NB4 (cell line): ENCODE measurements at regions not wholly inside any gene's neighbourhood (a gene's known extent, or its start where the extent isn't known, plus 50 kb on each side); places are given as distances from the start of the nearest gene placed in this dataset.
"Not testable (repeated sequence)": the region's sequence is repeated elsewhere in the genome, so short reads cannot be mapped to it uniquely, and the experiment has no call there.

ENCODE experiments used
- DNase-seq: peaks from one replicate; pipeline ENCODE4 v3.0.0; 2010; ENCODE audit warnings: low read depth
- H3K4me3 ChIP-seq: one replicate; pipeline ENCODE4 v1.5.1; 2011; ENCODE audit warnings: mild to moderate bottlenecking, low read depth, low read length, moderate library complexity
- CTCF ChIP-seq: IDR thresholded peaks from one replicate; pipeline ENCODE4 v1.5.1; 2012; ENCODE audit warnings: low read depth, low read length
- MAX ChIP-seq: IDR thresholded peaks from 2 replicates; pipeline ENCODE4 v1.6.1; 2011; ENCODE audit warnings: low read depth, low read length
- MYC ChIP-seq: IDR thresholded peaks from 2 replicates; pipeline ENCODE4 v1.6.1; 2011; ENCODE audit warnings: low read depth, low read length
- POLR2A ChIP-seq: IDR thresholded peaks from 2 replicates; pipeline ENCODE4 v1.6.1; 2011; ENCODE audit warnings: mild to moderate bottlenecking; ENCODE audit not compliant: insufficient read length; ENCODE audit errors: extremely low read depth

GRCh38 chr3:51617597-51617996, 53.5 kb upstream of the TEX264 start:
- DNase-seq = no peak
- no peak for TF ChIP-seq MAX
- H3K4me3 ChIP-seq = no peak overlapping the region

- not testable (repeated sequence) for H3K4me3 ChIP-seq
Observed at GRCh38 chr3:51618038-51618437, 53.0 kb upstream of the TEX264 start.

GRCh38 chr3:51618496-51618895, 52.6 kb upstream of the TEX264 start:
- no peak overlapping the region for H3K4me3 ChIP-seq
- no peak for DNase-seq
- TF ChIP-seq CTCF (no peak), MAX (no peak), MYC (no peak), POLR2A (no peak)

More at GRCh38 chr3:51618038-51618437, 53.0 kb upstream of the TEX264 start:
- DNase-seq = not testable (repeated sequence)

GRCh38 chr3:51619983-51620382, 51.1 kb upstream of the TEX264 start:
- no peak for DNase-seq
- no peak overlapping the region for H3K4me3 ChIP-seq
- TF ChIP-seq MYC (no peak), CTCF (no peak), MAX (no peak), POLR2A (no peak)

GRCh38 chr3:51620543-51620942, 50.5 kb upstream of the TEX264 start:
- no peak overlapping the region for H3K4me3 ChIP-seq
- TF ChIP-seq MAX (no peak; the same call in 1 of the 2 replicates), CTCF (no peak), POLR2A (no peak), MYC (no peak)
- peak; percentile 38 for DNase-seq

GRCh38 chr3:51621091-51621892, 49.8 kb upstream of the TEX264 start:
- no peak overlapping the region for H3K4me3 ChIP-seq
- TF ChIP-seq MYC (no peak), CTCF (no peak), POLR2A (no peak), MAX (no peak)
- peak; percentile 38 for DNase-seq
